Smooth muscle cell (in vitro differentiated cells): ENCODE measurements at regions not wholly inside any gene's neighbourhood (a gene's known extent, or its start where the extent isn't known, plus 50 kb on each side); places are given as distances from the start of the nearest gene placed in this dataset.

Experiments
- DNase-seq: peaks from one replicate; lab custom pipeline; 2025; ENCODE audit not compliant: unreplicated experiment; lab: John Stamatoyannopoulos, UW
- H2AFZ ChIP-seq: fragments of 200-600 bp; sonication (generic); 2 replicates; pipeline ENCODE4 v1.6.0; 2016; ENCODE audit warnings: antibody characterized with exemption, low read depth, mild to moderate bottlenecking
- H3F3A ChIP-seq: fragments of 200-600 bp; sonication (generic); 2 replicates; pipeline ENCODE4 v1.6.0; 2017; ENCODE audit warnings: antibody characterized with exemption, low read depth
- H3K27ac ChIP-seq: fragments of 200-600 bp; sonication (generic); 2 replicates; pipeline ENCODE4 v1.5.1; 2016; ENCODE audit warnings: low read depth, mild to moderate bottlenecking
- H3K27me3 ChIP-seq: fragments of 200-600 bp; sonication (generic); 2 replicates; pipeline ENCODE4 v1.6.1; 2016; ENCODE audit warnings: low read depth, mild to moderate bottlenecking
- H3K36me3 ChIP-seq: fragments of 200-600 bp; sonication (generic); 2 replicates; pipeline ENCODE4 v1.5.1; 2016; ENCODE audit warnings: low read depth
- H3K4me1 ChIP-seq: fragments of 200-600 bp; sonication (generic); 2 replicates; pipeline ENCODE4 v1.5.1; 2016; ENCODE audit warnings: low read depth
- H3K4me2 ChIP-seq: fragments of 200-600 bp; sonication (generic); 2 replicates; pipeline ENCODE4 v1.6.0; 2016; ENCODE audit warnings: mild to moderate bottlenecking
- H3K4me3 ChIP-seq: fragments of 200-600 bp; sonication (generic); 2 replicates; pipeline ENCODE4 v1.5.1; 2016; ENCODE audit warnings: mild to moderate bottlenecking
- H3K79me2 ChIP-seq: fragments of 200-600 bp; sonication (generic); 2 replicates; pipeline ENCODE4 v1.6.0; 2016; ENCODE audit warnings: low read depth, mild to moderate bottlenecking
- H3K9ac ChIP-seq: fragments of 200-600 bp; sonication (generic); 2 replicates; pipeline ENCODE4 v1.6.0; 2016; ENCODE audit warnings: low read depth
- H3K9me3 ChIP-seq: fragments of 200-600 bp; sonication (generic); replicated peaks from 2 replicates; pipeline ENCODE4 v1.5.1; 2016; ENCODE audit warnings: low read depth
- H4K20me1 ChIP-seq: fragments of 200-600 bp; sonication (generic); 2 replicates; pipeline ENCODE4 v1.6.0; 2016; ENCODE audit warnings: low read depth
- CTCF ChIP-seq: fragments of 200-600 bp; sonication (generic); IDR thresholded peaks from 2 replicates; pipeline ENCODE4 v1.5.1; 2017; ENCODE audit warnings: borderline replicate concordance, mild to moderate bottlenecking, antibody characterized with exemption; ENCODE audit not compliant: insufficient read depth, poor library complexity, severe bottlenecking
- WGBS: methylation state at CpG from one replicate; pipeline ENCODE4 v1.1.7; 2016; ENCODE audit warnings: low lambda C conversion rate; 5-methylcytosine and 5-hydroxymethylcytosine counted together

- Histone ChIP-seq H3K4me2 (no peak overlapping the region), H3K4me3 (no peak overlapping the region), H3K4me1 (no peaks in the 10 kb centered on the region), H3F3A (no peaks in the 10 kb centered on the region), H3K36me3 (no peaks in the 10 kb centered on the region), H2AFZ (peak overlapping the region; percentile 33), H3K79me2 (no peaks in the 10 kb centered on the region), H3K27ac (no peak overlapping the region), H3K9ac (no peak overlapping the region), H3K9me3 (no peaks in the 10 kb centered on the region), H4K20me1 (no peaks in the 10 kb centered on the region), H3K27me3 (no peaks in the 10 kb centered on the region)
- TF ChIP-seq CTCF: no peak
- WGBS: 70% methylated on average over 2 of the region's 2 CpGs
- DNase-seq: no peak
These were observed 1093.6 kb downstream of the TECRL start for GRCh38 chr4:63315651-63316050.

GRCh38 chr4:63308697-63309096 lies 1100.6 kb downstream of the TECRL start:
- H3K36me3 ChIP-seq: no peaks in the 10 kb centered on the region
- H3K79me2 ChIP-seq: no peaks in the 10 kb centered on the region
- no peak overlapping the region for H3K27ac ChIP-seq
- no peaks in the 10 kb centered on the region for H3K27me3 ChIP-seq
- no peak overlapping the region for H3K9ac ChIP-seq
- H3F3A ChIP-seq: no peaks in the 10 kb centered on the region
- no peak for DNase-seq
- no peaks in the 10 kb centered on the region for H4K20me1 ChIP-seq
- no peak for TF ChIP-seq CTCF
- no peaks in the 10 kb centered on the region for H3K9me3 ChIP-seq
- H2AFZ ChIP-seq: no peak overlapping the region
- H3K4me1 ChIP-seq: no peaks in the 10 kb centered on the region
- H3K4me2 ChIP-seq: no peak overlapping the region
- H3K4me3 ChIP-seq: no peak overlapping the region

DNA sequence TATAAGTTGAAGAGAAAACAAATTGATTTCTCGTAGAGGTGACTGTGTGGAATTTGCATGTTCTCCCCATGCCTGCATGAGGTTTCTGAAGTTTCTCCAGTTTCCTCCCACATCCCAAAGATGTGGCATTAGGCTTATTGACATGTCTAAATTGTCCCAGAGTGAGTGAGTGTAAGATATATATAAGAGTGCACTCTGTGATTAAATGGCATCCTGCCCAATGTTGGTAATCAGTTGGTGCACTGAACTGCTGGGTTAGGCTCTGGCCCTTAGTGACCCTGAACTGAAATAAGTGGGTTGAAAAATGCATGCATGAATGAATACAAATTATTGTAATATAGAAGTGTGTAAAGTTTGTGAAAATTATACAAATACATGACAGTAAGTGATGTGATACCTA lies 1106.5 kb downstream of the TECRL start:
- Histone ChIP-seq H3K79me2 (no peaks in the 10 kb centered on the region), H3K27me3 (no peaks in the 10 kb centered on the region), H3K4me2 (no peak overlapping the region), H3K27ac (no peak overlapping the region), H3K4me1 (no peaks in the 10 kb centered on the region), H3K9me3 (no peaks in the 10 kb centered on the region), H3K4me3 (no peak overlapping the region), H3F3A (no peaks in the 10 kb centered on the region), H2AFZ (no peak overlapping the region), H3K36me3 (no peaks in the 10 kb centered on the region), H4K20me1 (no peaks in the 10 kb centered on the region), H3K9ac (no peak overlapping the region)
- 92% methylated on average over 1 of the region's 1 CpG for WGBS
- TF ChIP-seq CTCF: no peak
- no peak for DNase-seq

DNA sequence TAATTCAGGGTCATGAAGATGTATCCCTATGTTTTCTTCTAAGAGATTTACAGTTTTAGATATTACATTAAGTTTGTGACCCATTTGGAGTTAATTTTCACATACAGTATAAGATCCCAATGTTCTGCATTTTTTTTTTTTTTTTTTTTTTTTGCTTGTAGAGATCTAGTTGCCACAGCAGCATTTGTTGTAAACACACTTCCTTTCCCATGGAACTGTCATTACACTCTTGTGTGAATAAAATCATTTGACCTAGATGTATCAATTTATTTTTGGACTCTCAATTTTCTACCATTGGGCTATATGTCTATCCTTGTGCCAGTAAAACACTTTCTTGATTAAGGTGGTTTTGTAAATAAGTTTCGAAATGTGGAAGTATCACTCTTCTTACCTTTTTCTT lies 1107.2 kb downstream of the TECRL start:
- no peaks in the 10 kb centered on the region for H3K79me2 ChIP-seq
- H3K27ac ChIP-seq: no peak overlapping the region
- H3K4me2 ChIP-seq: no peak overlapping the region
- no peaks in the 10 kb centered on the region for H4K20me1 ChIP-seq
- no peak for TF ChIP-seq CTCF
- no peak overlapping the region for H3K4me3 ChIP-seq
- H3K9ac ChIP-seq: no peak overlapping the region
- no peaks in the 10 kb centered on the region for H3K27me3 ChIP-seq
- no peak overlapping the region for H2AFZ ChIP-seq
- no peaks in the 10 kb centered on the region for H3K4me1 ChIP-seq
- H3K9me3 ChIP-seq: no peaks in the 10 kb centered on the region
- no peaks in the 10 kb centered on the region for H3F3A ChIP-seq
- 89% methylated on average over 1 of the region's 1 CpG for WGBS
- no peak for DNase-seq
- no peaks in the 10 kb centered on the region for H3K36me3 ChIP-seq
